Ascending aorta (tissue), 2 donors: ENCODE measurements at regions not wholly inside any gene's neighbourhood (a gene's known extent, or its start where the extent isn't known, plus 50 kb on each side); places are given as distances from the start of the nearest gene placed in this dataset.

ENCODE experiments used
- DNase-seq, 2 donors: peaks; one replicate each; pipeline ENCODE4 v3.0.0-alpha.2; 2019; ENCODE audit warnings: low spot score in 2 of 2
- H3K27ac ChIP-seq, 2 donors: fragments of 200-600 bp; sonication (generic); one replicate each; pipeline ENCODE4 v1.5.1; 2016 to 2017; ENCODE audit warnings: mild to moderate bottlenecking in 1 of 2
- H3K27me3 ChIP-seq: fragments of 200-600 bp; sonication (generic); one replicate; pipeline ENCODE4 v1.5.1; 2017
- H3K36me3 ChIP-seq, 2 donors: fragments of 200-600 bp; sonication (generic); one replicate each; pipeline ENCODE4 v1.5.1; 2016
- H3K4me1 ChIP-seq, 2 donors: fragments of 200-600 bp; sonication (generic); one replicate each; pipeline ENCODE4 v1.5.1; 2016 to 2017; ENCODE audit warnings: mild to moderate bottlenecking in 1 of 2
- H3K4me3 ChIP-seq, 2 donors: fragments of 200-600 bp; sonication (generic); one replicate each; pipeline ENCODE4 v1.5.1; 2016 to 2017; ENCODE audit warnings: mild to moderate bottlenecking in 1 of 2
- H3K9me3 ChIP-seq, 2 donors: fragments of 200-600 bp; sonication (generic); one replicate each; pipeline ENCODE4 v1.5.1; 2016
- intact Hi-C: fragments of 100-400 bp; cut with DNase I; formaldehyde crosslinking; loops from one replicate; pipeline ENCODE4 v1.15.1; 2023
- TF ChIP-seq, protein P1 (sequence below), 3 experiments: fragments of 200-600 bp in 2 of 3; fragments of 450-650 bp in 1 of 3; sonication (generic) in 2 of 3; IDR thresholded peaks; one replicate each; pipeline ENCODE4 v1.5.1; 2016 to 2019; ENCODE audit warnings: antibody characterized with exemption in 3 of 3, mild to moderate bottlenecking in 1 of 3, moderate library complexity in 1 of 3

DNA sequence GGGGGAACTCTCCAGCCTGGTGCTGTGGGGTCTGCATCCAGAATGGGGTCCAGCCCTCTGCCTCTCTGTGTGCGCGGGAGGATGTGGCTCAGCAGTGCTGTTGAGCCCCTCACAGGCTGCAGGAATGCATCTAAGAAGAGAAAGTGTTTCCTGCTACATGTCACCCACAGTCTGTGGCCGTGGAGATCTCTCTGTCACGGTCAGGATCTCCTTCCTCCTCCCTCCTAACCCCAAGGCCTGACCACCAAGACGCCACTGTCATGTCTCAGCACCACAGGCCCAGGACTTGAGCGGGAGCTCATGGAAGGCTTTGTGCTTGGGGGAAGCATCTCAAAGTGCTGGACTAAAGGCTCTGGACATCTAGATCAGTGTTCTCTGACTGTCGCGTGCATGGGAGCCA, 90.1 kb downstream of the SREK1 start:
- intact Hi-C loops: no loop called here
- Histone ChIP-seq H3K27me3 (no peaks in the 10 kb centered on the region), H3K9me3 (no peaks in the 10 kb centered on the region), H3K27ac (no peak overlapping the region), H3K36me3 (no peaks in the 10 kb centered on the region), H3K4me3 (no peak overlapping the region), H3K4me1 (no peaks in the 10 kb centered on the region)
- no peak for DNase-seq
- TF ChIP-seq, protein P1, sequence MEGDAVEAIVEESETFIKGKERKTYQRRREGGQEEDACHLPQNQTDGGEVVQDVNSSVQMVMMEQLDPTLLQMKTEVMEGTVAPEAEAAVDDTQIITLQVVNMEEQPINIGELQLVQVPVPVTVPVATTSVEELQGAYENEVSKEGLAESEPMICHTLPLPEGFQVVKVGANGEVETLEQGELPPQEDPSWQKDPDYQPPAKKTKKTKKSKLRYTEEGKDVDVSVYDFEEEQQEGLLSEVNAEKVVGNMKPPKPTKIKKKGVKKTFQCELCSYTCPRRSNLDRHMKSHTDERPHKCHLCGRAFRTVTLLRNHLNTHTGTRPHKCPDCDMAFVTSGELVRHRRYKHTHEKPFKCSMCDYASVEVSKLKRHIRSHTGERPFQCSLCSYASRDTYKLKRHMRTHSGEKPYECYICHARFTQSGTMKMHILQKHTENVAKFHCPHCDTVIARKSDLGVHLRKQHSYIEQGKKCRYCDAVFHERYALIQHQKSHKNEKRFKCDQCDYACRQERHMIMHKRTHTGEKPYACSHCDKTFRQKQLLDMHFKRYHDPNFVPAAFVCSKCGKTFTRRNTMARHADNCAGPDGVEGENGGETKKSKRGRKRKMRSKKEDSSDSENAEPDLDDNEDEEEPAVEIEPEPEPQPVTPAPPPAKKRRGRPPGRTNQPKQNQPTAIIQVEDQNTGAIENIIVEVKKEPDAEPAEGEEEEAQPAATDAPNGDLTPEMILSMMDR (IDR thresholded peaks at IDR 0.05): no peak

DNA sequence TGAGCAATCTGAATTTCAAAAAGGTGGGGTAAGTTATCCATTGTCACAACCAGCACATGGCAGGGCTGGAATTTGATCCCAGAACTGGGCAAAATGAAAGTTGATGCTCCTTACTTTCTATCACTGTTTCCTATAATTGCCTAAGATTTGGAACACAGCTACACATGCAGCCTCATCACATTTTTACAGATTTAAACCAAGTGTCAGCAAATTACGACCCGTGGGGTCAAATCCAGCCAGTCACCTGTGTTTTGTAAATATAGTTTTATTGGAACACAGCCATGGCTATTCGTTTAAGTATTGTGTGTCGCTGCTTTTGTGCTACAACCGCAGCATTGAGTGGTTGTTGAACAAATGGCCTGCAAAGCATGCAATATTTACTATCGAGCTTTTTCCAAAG, 94.3 kb downstream of the SREK1 start:
- Histone ChIP-seq H3K9me3 (no peaks in the 10 kb centered on the region), H3K27ac (no peak overlapping the region), H3K4me1 (no peaks in the 10 kb centered on the region), H3K36me3 (no peaks in the 10 kb centered on the region), H3K27me3 (no peaks in the 10 kb centered on the region), H3K4me3 (no peak overlapping the region)
- TF ChIP-seq, protein P1 (IDR thresholded peaks at IDR 0.05): no peak
- intact Hi-C loops: no loop called here
- DNase-seq: no peak

DNA sequence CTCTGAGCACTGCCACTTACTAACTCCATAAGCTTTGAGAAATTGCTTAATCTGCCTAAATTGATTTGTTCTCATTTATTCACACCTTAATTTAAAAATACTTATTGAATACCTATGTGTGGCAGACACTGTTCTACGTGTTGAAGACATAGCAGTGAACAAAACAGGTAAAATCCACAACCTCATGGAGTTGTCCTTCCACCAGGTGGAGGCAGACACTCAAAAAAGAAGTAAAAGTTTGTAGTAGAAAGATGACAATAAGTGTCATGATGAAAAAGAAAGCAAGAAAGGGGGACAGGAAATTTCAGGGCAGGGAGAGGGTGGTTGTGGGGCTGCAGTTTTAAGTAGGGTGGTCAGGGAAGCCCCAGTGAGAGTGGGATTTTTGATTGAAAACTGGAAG, 94.9 kb downstream of the SREK1 start:
- H3K9me3 ChIP-seq: no peaks in the 10 kb centered on the region
- H3K27me3 ChIP-seq: no peaks in the 10 kb centered on the region
- intact Hi-C loops: no loop called here
- DNase-seq: no peak
- H3K27ac ChIP-seq: no peak overlapping the region
- H3K4me1 ChIP-seq: no peaks in the 10 kb centered on the region
- TF ChIP-seq, protein P1 (IDR thresholded peaks at IDR 0.05): no peak
- no peak overlapping the region for H3K4me3 ChIP-seq
- no peaks in the 10 kb centered on the region for H3K36me3 ChIP-seq

DNA sequence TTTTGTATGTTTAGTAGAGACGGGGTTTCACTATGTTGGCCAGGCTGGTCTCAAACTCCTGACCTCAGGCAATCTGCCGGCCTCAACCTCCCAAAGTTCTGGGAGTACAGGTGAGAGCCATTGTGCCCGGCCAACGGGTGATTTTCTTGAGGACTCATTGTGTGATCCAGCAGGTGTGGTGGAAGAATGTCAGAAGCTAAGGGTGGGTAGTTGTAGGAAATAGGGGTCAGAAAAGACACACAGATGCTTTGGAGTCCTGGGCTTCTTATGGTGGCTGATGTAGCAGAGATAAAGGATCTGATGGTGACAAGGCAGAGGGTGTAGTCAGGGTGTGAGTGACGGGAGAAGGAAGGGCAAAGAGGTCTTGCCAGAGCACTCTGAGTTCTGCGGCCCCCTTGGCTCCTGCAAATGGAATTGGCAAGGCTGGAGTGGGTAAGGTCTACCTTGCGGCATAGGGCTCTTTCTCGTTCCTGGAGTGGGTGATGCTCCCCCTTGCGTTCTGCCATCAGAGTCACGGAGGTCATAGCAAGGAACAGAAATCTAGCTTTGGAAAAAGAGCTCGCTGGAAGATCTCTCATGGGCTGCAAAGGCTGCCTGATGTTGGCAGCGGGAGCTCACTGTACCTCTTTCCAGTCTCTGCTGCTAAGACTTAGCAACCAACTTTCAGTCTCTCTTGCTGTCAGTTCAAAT, 97.2 kb downstream of the SREK1 start:
- no peak for DNase-seq
- Histone ChIP-seq H3K27me3 (no peaks in the 10 kb centered on the region), H3K9me3 (no peaks in the 10 kb centered on the region), H3K27ac (no peak overlapping the region), H3K4me3 (no peak overlapping the region), H3K36me3 (no peaks in the 10 kb centered on the region), H3K4me1 (no peaks in the 10 kb centered on the region)
- TF ChIP-seq, protein P1 (IDR thresholded peaks at IDR 0.05): no peak
- intact Hi-C loops: no loop called here

DNA sequence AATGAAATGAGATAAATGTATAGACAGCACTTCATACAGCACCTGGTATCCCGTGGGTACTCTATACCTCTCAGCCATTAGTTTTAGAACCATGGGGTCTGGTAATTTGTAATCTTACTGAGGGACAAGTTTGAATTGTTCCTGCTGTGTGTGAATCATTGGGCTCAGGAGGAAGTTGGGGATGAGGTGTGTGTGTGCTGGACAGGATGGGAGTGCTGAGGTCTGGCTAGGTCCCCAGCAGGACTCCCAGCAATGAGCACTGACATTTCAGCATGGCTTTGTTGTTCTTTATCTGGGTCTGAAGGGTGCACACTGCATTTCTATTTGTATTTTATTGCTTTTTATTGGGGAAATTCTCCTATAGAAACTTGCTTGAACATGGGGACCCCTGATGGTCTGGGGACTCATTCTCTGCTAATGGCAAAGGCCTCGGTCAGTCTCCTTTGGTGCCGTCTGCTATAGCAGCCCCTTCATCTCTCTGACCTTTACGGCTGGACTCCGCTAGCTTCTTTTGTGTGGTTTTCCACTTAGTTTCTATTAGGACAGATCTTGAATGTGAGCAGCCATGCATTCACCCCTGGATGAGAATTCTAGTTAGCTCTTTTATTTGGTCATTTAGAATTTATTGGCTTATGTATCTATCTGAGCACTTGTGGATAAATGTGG, 98.1 kb downstream of the SREK1 start:
- H3K27me3 ChIP-seq: no peaks in the 10 kb centered on the region
- no peak overlapping the region for H3K4me3 ChIP-seq
- no peaks in the 10 kb centered on the region for H3K36me3 ChIP-seq
- intact Hi-C loops: no loop called here
- H3K27ac ChIP-seq: no peak overlapping the region
- no peaks in the 10 kb centered on the region for H3K4me1 ChIP-seq
- H3K9me3 ChIP-seq: no peaks in the 10 kb centered on the region
- DNase-seq: no peak
- TF ChIP-seq, protein P1 (IDR thresholded peaks at IDR 0.05): no peak
